ENCODE measurements at regions not wholly inside any gene's neighbourhood (a gene's known extent, or its start where the extent isn't known, plus 50 kb on each side); places are given as distances from the start of the nearest gene placed in this dataset.

DNA sequence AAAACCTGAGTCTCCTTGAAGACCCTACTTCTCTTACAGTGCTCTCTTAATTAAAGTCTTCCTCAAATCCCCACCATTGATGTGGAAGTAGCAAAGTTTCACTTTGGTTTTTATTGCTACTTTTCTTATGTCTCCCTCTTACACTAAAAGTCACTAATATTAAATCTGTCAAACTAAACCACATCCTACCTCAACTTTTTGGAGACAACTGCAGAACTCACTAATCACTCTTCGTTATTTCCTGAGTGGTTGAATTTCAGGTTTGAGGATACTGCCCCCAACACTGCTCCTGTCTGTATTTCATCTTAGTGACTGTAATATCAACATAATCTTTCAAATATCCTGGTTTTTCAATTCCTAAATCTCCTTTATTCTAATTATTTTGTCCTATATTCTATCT lies 213.0 kb upstream of the PDE3A start:
- TF ChIP-seq, protein P1, sequence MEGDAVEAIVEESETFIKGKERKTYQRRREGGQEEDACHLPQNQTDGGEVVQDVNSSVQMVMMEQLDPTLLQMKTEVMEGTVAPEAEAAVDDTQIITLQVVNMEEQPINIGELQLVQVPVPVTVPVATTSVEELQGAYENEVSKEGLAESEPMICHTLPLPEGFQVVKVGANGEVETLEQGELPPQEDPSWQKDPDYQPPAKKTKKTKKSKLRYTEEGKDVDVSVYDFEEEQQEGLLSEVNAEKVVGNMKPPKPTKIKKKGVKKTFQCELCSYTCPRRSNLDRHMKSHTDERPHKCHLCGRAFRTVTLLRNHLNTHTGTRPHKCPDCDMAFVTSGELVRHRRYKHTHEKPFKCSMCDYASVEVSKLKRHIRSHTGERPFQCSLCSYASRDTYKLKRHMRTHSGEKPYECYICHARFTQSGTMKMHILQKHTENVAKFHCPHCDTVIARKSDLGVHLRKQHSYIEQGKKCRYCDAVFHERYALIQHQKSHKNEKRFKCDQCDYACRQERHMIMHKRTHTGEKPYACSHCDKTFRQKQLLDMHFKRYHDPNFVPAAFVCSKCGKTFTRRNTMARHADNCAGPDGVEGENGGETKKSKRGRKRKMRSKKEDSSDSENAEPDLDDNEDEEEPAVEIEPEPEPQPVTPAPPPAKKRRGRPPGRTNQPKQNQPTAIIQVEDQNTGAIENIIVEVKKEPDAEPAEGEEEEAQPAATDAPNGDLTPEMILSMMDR (IDR thresholded peaks at IDR 0.05) = no peak
- TF ChIP-seq, protein P2, sequence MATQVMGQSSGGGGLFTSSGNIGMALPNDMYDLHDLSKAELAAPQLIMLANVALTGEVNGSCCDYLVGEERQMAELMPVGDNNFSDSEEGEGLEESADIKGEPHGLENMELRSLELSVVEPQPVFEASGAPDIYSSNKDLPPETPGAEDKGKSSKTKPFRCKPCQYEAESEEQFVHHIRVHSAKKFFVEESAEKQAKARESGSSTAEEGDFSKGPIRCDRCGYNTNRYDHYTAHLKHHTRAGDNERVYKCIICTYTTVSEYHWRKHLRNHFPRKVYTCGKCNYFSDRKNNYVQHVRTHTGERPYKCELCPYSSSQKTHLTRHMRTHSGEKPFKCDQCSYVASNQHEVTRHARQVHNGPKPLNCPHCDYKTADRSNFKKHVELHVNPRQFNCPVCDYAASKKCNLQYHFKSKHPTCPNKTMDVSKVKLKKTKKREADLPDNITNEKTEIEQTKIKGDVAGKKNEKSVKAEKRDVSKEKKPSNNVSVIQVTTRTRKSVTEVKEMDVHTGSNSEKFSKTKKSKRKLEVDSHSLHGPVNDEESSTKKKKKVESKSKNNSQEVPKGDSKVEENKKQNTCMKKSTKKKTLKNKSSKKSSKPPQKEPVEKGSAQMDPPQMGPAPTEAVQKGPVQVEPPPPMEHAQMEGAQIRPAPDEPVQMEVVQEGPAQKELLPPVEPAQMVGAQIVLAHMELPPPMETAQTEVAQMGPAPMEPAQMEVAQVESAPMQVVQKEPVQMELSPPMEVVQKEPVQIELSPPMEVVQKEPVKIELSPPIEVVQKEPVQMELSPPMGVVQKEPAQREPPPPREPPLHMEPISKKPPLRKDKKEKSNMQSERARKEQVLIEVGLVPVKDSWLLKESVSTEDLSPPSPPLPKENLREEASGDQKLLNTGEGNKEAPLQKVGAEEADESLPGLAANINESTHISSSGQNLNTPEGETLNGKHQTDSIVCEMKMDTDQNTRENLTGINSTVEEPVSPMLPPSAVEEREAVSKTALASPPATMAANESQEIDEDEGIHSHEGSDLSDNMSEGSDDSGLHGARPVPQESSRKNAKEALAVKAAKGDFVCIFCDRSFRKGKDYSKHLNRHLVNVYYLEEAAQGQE (IDR thresholded peaks at IDR 0.05; ENCODE audit: insufficient read depth in 1 of 2, low read depth in 2 of 2, low read length in 1 of 2) = no peak
- TF ChIP-seq POLR2AphosphoS5 (IDR thresholded peaks at IDR 0.05; ENCODE audit: low read depth, low read length) = no peak
- TF ChIP-seq TCF7L2 (IDR thresholded peaks at IDR 0.05; ENCODE audit: low read depth, low read length) = no peak
- no peak for TF ChIP-seq SIN3A (IDR thresholded peaks at IDR 0.05; ENCODE audit: borderline replicate concordance, insufficient read depth, low read depth, low read length)
